ENCODE measurements at regions not wholly inside any gene's neighbourhood (a gene's known extent, or its start where the extent isn't known, plus 50 kb on each side); places are given as distances from the start of the nearest gene placed in this dataset.

DNA sequence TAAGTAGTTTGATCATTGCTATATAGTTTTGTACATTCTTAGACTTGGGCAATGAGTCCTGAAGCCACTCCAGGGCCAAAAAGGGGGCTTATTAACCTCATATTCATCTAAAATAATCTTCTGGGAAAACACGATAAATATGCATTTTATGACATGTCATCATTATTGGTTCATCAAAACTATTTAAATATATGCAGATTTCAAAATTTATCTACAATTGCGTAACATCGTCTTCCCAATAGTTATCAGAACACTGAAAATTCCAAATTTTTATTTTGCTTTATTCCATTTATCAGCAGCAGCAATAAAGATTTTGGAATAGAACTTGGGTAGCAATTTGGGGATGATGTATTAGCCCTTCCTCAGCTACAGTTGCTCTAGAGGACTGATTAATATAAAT, 550.0 kb downstream of the IQCM start:
- BruUV-seq (replicated peaks), result no TSS peak
- TF ChIP-seq, protein P1, sequence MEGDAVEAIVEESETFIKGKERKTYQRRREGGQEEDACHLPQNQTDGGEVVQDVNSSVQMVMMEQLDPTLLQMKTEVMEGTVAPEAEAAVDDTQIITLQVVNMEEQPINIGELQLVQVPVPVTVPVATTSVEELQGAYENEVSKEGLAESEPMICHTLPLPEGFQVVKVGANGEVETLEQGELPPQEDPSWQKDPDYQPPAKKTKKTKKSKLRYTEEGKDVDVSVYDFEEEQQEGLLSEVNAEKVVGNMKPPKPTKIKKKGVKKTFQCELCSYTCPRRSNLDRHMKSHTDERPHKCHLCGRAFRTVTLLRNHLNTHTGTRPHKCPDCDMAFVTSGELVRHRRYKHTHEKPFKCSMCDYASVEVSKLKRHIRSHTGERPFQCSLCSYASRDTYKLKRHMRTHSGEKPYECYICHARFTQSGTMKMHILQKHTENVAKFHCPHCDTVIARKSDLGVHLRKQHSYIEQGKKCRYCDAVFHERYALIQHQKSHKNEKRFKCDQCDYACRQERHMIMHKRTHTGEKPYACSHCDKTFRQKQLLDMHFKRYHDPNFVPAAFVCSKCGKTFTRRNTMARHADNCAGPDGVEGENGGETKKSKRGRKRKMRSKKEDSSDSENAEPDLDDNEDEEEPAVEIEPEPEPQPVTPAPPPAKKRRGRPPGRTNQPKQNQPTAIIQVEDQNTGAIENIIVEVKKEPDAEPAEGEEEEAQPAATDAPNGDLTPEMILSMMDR (IDR thresholded peaks at IDR 0.05; ENCODE audit: insufficient read depth in 1 of 2, low read depth in 1 of 2, low read length in 1 of 2, severe bottlenecking in 1 of 2, unreplicated experiment in 1 of 2), result no peak

DNA sequence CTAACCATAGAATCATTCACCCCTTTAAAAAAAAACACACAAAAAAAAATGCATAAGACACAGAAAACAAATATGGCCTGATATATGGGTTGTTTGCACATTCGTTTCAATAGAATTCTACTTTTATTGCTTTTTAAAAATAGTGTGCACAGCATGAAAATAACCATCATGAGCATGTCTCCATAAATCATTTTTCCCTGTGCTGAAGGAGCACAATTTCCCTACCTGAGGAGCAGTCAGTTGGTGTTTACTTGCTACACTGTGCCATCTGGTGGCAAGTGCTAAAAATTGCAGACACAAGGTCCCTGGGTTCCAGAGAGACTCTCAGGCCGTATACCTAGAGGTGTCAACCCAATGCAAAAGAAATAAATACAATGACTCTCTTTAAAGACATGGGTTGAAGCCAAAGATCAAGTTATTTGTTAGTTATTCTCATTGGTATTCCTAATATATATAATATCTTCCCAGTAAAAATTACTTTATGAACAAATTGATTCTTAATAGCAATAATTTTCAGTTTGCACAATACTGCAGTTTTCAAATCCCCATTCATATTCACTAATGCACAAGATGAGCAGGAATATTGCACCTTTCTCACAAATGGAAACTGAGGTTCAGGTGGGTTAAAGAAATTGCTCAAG, 551.4 kb downstream of the IQCM start:
- Histone ChIP-seq H3K36me3 (ENCODE audit: control insufficient read depth, insufficient read depth, low read length) (no peaks in the 10 kb centered on the region), H3K27me3 (replicated peaks; ENCODE audit: control insufficient read depth, insufficient read depth, low read length) (no peaks in the 10 kb centered on the region), H3K4me1 (no peaks in the 10 kb centered on the region), H3K9me3 (no peaks in the 10 kb centered on the region), H3K4me3 (ENCODE audit: low read depth, low read length) (no peak overlapping the region)
- intact Hi-C loops (cut with micrococcal nuclease; ENCODE audit: unreplicated experiment), result loop anchor here (1.0 to 10.0 kb wide), 3 partner anchors 266 to 819 kb away; partner anchors contain the start of gene NR3C2
- POLR2A ChIA-PET, result no interaction called here
- Mint-ChIP-seq H3K36me3 (ENCODE audit: insufficient read depth, unreplicated experiment) (no peaks in the 10 kb centered on the region), H3K9me3 (ENCODE audit: unreplicated experiment) (no peaks in the 10 kb centered on the region), H3K27ac (ENCODE audit: unreplicated experiment) (no peak overlapping the region), H3K27me3 (ENCODE audit: insufficient read depth, unreplicated experiment) (no peaks in the 10 kb centered on the region), H3K4me3 (ENCODE audit: unreplicated experiment) (no peak overlapping the region), H3K4me1 (ENCODE audit: low read depth, unreplicated experiment) (no peaks in the 10 kb centered on the region)
- BruUV-seq (replicated peaks), result no TSS peak
- TF ChIP-seq, protein P1 (IDR thresholded peaks at IDR 0.05; ENCODE audit: insufficient read depth in 1 of 2, low read depth in 1 of 2, low read length in 1 of 2, severe bottlenecking in 1 of 2, unreplicated experiment in 1 of 2), result peak; percentile 67 to 68
- DNase-seq, result peak; percentile 49 to 50
- CTCF ChIA-PET, result no interaction called here

More for the DNA sequence above, 550.0 kb downstream of the IQCM start:
- H3K36me3 Mint-ChIP-seq (ENCODE audit: insufficient read depth, unreplicated experiment), result no peaks in the 10 kb centered on the region
- H3K4me1 Mint-ChIP-seq (ENCODE audit: low read depth, unreplicated experiment), result no peaks in the 10 kb centered on the region
- no peak overlapping the region for H3K4me3 ChIP-seq (ENCODE audit: low read depth, low read length)
- no peaks in the 10 kb centered on the region for H3K9me3 ChIP-seq
- H3K4me1 ChIP-seq, result no peaks in the 10 kb centered on the region
- no peaks in the 10 kb centered on the region for H3K27me3 Mint-ChIP-seq (ENCODE audit: insufficient read depth, unreplicated experiment)
- ChIA-PET CTCF (no interaction called here), POLR2A (no interaction called here)
- no peaks in the 10 kb centered on the region for H3K27me3 ChIP-seq (replicated peaks; ENCODE audit: control insufficient read depth, insufficient read depth, low read length)
- H3K9me3 Mint-ChIP-seq (ENCODE audit: unreplicated experiment), result no peaks in the 10 kb centered on the region
- intact Hi-C loops (cut with micrococcal nuclease; ENCODE audit: unreplicated experiment), result loop anchor here (10.0 kb wide), 1 partner anchor 821 kb away; the partner anchor contains the start of gene NR3C2
- H3K36me3 ChIP-seq (ENCODE audit: control insufficient read depth, insufficient read depth, low read length), result no peaks in the 10 kb centered on the region
- H3K27ac Mint-ChIP-seq (ENCODE audit: unreplicated experiment), result no peak overlapping the region
- DNase-seq, result no peak
- H3K4me3 Mint-ChIP-seq (ENCODE audit: unreplicated experiment), result no peak overlapping the region

DNA sequence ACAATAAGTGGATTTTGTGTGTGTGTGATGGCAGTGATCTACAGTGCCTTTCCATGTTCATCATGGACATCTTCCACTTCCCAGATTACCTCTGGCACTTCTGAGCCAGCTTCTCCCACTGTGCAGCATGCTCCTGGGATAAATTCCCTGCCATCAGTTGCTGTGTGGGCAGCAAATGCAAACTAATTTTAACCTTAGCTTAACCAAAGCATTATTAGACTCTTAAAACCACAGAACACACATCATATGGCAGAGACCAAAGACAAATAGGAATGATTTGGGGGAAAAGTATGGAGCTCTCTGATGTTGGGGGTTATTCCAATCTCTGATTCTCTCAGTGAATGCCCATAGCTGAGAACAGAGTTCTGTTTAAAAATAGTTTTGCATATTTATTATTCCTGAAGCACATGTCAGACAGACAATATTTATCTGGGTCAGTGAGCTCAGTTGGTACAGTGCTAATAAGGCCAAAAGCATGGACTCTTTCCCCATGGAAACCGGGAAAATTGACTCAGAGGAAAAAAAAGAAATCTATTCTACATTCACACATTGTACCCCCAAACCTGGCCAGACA, 567.4 kb downstream of the IQCM start:
- Mint-ChIP-seq H3K9me3 (ENCODE audit: unreplicated experiment) (no peaks in the 10 kb centered on the region), H3K4me1 (ENCODE audit: low read depth, unreplicated experiment) (no peaks in the 10 kb centered on the region), H3K27me3 (ENCODE audit: insufficient read depth, unreplicated experiment) (peaks cover 3% of the 10 kb centered on the region), H3K27ac (ENCODE audit: unreplicated experiment) (no peak overlapping the region), H3K36me3 (ENCODE audit: insufficient read depth, unreplicated experiment) (no peaks in the 10 kb centered on the region), H3K4me3 (ENCODE audit: unreplicated experiment) (no peak overlapping the region)
- Histone ChIP-seq H3K27me3 (replicated peaks; ENCODE audit: control insufficient read depth, insufficient read depth, low read length) (no peaks in the 10 kb centered on the region), H3K4me3 (ENCODE audit: low read depth, low read length) (no peak overlapping the region), H3K36me3 (ENCODE audit: control insufficient read depth, insufficient read depth, low read length) (no peaks in the 10 kb centered on the region), H3K4me1 (no peaks in the 10 kb centered on the region), H3K9me3 (no peaks in the 10 kb centered on the region)
- TF ChIP-seq, protein P1 (IDR thresholded peaks at IDR 0.05; ENCODE audit: insufficient read depth in 1 of 2, low read depth in 1 of 2, low read length in 1 of 2, severe bottlenecking in 1 of 2, unreplicated experiment in 1 of 2), result no peak
- POLR2A ChIA-PET, result no interaction called here
- intact Hi-C loops (cut with micrococcal nuclease; ENCODE audit: unreplicated experiment), result no loop called here
- no peak for DNase-seq
- CTCF ChIA-PET, result no interaction called here
- BruUV-seq (replicated peaks), result no TSS peak
